GM21381 (cell line): ENCODE measurements at regions not wholly inside any gene's neighbourhood (a gene's known extent, or its start where the extent isn't known, plus 50 kb on each side); places are given as distances from the start of the nearest gene placed in this dataset.
"Not testable (repeated sequence)": the region's sequence is repeated elsewhere in the genome, so short reads cannot be mapped to it uniquely, and the experiment has no call there.

Experiments used
- ATAC-seq: cut with Tn5 transposase; IDR thresholded peaks from one replicate; pipeline ENCODE4 v1.9.1; 2021; ENCODE audit warnings: mild to moderate bottlenecking, moderate library complexity; ENCODE audit not compliant: unreplicated experiment

DNA sequence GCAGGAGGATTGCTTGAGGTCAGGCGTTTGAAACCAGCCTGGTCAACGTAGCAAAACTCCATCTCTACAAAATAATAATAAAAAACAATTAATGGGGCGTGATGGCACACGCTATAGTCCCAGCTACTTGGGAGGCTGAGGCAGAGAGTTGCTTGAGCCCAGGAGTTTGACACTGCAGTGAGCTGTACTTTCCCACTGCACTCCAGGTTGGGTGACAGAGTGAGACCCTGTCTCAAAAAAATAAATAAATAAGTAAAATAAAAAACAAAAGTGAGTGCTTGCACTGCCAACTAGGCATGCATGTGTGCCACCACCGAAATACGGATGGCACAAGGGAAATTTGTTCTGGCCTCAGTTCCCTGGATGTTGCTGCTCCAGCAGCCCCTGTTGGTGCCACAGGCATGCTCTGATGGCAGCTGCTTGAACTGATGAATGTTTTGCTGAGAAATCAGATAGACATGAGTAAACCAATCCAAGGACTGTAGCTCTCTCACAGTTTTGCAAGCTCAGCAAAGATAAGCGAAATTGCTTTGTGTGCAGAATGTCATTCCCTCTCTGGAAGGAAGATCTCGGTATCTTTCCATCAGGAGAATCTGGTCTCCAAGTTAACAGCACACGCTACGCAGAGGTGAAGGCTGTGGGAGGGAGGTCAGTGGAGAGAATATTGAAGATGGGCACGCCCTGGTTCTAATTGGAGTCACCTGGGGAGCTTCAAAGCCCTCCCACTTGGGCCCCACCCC is 188.0 kb upstream of the SLC24A3 start:
- ATAC-seq, result no peak

- no peak for ATAC-seq
Measured at GRCh38 chr20:19025430-19026120, 186.9 kb upstream of the SLC24A3 start.

DNA sequence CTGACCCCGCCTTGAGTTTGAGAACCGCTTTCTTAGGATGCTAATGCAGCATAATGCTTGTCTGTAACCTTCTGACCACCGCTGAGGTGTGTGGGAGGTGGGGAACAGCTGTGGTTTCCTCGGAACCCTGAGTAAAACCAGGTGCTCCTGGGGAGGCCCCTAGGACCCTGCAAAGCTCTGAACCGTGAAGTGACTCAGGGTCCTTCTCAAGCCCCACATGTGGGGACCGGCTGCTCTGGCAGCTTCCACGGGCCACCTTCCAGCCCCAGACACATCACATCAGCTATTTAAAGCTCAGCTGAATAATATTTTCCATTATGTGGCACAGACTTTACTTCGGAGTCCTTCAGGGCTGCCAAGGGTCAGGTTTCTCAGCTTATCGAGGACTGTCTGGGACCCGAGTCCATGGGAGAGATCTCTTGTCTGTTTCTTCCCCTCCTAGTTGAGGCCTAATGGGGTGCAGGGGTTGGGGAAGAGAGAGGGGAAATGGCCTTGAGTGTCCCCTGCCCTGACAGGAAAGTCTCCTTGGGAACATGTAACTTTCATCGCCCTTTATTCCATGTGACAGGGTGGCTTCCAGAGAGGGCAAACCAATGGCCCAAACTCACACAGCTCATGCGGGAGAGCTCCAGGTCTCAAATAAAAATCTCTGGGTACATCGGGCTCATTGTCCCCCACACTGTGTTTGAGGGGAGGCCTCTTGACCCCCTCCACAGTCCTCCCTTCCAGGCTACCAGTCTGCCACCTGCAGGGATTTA is 186.1 kb upstream of the SLC24A3 start:
- ATAC-seq, result no peak

DNA sequence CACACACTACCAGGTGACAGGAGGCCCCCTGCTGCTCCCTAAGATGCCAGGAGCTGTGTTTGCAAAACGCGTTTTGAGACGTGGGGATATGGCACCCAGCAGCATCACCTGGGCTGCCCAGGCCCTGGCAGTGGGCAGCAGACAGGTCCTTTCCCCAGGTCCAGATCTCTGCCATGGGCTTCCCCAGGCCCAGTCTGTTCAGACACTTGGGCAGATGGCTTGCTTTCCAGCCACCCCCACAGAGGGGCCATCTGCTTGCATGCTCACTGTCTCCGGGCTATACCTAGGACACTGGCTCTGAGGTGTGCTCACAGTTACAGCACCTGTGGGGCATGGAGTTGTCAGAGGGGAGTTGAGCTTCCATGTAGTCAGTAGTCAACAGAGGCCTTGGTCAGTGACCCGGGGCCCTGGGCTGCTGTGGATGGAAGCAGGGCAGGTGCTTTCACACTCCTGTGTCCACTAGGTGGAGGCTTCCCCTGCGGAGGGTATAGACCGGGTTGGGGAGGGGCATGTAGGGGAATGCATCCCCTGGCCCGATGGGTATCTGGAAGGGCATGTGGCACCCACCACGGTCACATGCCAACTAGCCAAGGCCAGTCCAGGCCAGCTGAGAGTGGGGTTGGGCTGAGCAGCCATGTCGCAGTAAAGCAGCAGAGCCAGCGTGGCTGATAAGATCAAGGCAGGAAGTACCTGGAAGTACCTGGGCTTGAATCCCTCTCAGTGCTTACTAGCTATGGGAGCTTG is 185.4 kb upstream of the SLC24A3 start:
- ATAC-seq, result no peak

DNA sequence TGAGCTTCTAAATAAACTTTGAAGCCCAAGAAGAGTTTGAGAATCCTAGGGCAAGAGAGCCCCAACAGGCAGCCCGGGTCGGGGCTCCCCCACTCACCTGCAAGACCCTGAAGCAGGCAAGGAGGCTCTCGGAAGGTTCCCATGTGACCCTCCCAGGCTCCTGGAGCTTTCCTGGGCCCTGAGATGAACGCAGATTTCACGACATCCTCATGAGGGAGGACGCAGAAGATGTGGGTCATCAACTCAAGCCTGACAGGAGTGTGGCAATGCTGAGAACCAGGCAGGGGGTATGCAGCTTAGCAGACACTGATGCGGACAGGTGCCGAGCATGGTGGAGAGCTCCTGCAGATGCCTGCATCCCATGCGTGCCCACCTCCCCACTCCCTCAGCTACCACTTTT is 184.5 kb upstream of the SLC24A3 start:
- no peak for ATAC-seq

GRCh38 chr20:19041787-19042186 is 170.7 kb upstream of the SLC24A3 start:
- no peak for ATAC-seq

- ATAC-seq, result no peak
Measured at GRCh38 chr20:19045371-19045770, 167.1 kb upstream of the SLC24A3 start.

GRCh38 chr20:19047040-19047950 is 165.1 kb upstream of the SLC24A3 start:
- no peak for ATAC-seq

DNA sequence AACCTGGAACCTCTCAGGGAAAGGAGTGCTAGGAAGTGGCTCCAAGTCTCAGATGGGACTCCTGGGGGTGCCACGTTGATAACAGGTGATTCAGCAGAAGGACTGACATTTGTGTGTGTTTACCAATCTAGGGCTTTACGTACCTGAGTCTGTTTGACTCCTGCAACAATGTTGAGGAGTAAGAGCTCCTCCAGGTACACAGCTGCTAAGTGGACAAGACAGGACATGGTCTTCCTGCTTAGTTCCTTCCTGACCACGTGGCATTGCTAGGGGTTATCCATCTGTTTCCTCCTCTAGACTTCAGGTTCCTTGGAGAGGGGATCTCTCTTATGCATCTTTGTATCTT is 164.5 kb upstream of the SLC24A3 start:
- no peak for ATAC-seq

- no peak for ATAC-seq
Measured at GRCh38 chr20:19048995-19049501, 163.4 kb upstream of the SLC24A3 start.

DNA sequence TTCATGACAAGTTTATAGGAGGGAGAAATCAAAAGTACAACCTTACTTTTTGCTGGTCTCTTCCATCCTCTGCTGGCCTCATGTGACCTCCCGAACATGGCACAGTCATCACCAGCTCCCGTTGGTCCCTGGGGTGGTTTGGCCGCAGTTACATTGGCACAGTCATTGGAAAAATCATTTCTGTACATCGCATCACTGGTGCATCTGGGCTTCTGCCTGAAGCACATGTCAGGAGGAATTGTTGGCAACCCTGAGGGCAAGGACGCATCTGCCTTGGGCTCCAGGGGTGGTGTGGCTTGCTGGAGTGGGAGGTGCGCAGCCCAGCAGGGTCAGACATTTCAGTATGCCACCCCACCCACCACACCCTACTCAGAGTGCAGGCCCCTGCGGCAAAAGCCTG is 162.9 kb upstream of the SLC24A3 start:
- no peak for ATAC-seq

DNA sequence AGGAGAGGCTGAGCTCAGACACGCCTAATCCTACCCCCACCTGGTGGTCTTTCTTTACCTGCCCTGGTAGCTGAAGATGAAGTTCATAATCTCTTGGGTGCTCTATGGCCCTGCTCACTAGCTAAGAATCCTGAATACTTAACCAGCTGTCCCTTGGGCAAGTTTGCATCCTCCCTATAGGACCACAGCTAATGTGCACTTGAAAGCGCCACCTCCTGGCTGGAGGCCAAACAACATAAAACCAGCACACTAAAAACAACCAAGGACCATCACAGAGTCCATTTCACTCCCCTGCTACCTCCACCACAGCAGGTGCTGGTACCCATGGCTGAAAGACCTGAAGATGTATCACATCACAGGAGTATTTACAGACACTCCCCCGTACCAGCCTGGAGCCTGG is 155.5 kb upstream of the SLC24A3 start:
- no peak for ATAC-seq

GRCh38 chr20:19064788-19065187 is 147.7 kb upstream of the SLC24A3 start:
- not testable (repeated sequence) for ATAC-seq

GRCh38 chr20:19067986-19068385 is 144.5 kb upstream of the SLC24A3 start:
- ATAC-seq, result no peak

- no peak for ATAC-seq
Measured at GRCh38 chr20:19070026-19070425, 142.4 kb upstream of the SLC24A3 start.

DNA sequence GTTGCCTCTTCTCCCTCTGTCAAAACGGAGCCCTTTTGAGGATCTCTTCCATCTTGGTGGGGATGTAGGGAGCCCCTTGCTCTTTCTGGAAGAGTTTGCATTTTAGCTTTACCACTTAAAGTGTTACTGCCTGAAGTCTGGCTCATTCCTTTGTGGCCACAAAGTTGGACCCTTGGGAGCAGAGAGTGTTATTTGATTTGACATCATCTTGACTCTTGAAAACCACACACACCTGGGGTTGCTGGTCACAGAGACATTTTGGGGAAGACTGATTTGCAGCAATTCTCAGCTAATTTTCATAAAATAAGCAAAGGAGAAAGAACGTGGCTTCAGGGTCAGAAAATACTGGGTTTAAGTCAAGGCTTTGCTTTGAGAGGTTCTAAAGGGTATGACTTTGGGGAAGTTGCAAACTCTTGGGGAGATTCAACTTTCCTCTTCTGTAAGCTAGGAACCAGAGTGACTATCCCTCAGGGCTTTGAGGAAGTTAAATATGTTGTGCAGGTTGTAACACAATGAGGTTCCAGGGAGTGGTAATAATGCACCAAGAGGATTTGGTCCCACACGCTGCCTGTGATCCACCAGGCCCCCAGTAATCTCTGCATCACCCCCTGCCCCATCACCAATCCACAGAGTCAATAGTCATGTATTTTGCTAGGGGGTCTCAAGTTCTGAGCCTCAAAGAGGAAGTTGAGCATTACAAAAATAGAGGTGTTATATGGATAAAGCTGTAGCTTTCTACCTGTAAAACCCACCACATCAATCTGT is 141.6 kb upstream of the SLC24A3 start:
- ATAC-seq, result peak; percentile 37

GRCh38 chr20:19071446-19071725 is 141.1 kb upstream of the SLC24A3 start:
- ATAC-seq, result peak; percentile 31

DNA sequence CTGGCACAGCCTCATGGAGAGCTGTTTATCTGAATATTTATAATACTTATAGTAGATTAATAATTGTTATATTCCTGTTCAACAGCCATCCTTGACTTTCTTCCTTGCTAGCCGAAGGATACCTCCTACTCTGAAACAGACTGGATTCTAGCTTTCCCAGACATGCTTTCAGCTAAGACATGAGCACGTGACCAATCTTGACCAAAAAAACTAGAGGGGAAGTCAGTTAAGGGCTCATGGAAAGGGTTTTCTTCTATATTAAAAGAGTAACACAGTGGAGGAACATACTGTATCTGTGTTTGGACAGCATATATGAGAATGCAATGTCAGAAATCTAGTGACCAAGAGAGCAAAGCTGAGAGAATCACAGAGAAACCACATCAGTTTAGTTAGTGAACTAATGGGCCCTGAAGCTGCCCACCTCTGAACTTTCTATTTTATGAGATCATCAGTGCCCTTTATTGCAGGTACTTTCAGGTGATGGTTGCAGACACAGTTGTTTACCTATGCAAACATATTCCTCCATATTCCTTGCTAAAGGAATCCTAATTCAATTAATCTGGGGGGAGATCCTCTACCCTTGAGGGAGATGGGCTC is 140.4 kb upstream of the SLC24A3 start:
- ATAC-seq, result no peak

- no peak for ATAC-seq
Measured at GRCh38 chr20:19072988-19073387, 139.5 kb upstream of the SLC24A3 start.
